Liver (tissue), 8 donors: ENCODE measurements at regions not wholly inside any gene's neighbourhood (a gene's known extent, or its start where the extent isn't known, plus 50 kb on each side); places are given as distances from the start of the nearest gene placed in this dataset.

Experiments
- DNase-seq: peaks from one replicate; pipeline ENCODE4 v3.0.0-alpha.2; 2017; ENCODE audit warnings: low spot score
- H3K27ac ChIP-seq, 2 donors: one replicate each; pipeline ENCODE4 v1.7.0; 2013; ENCODE audit warnings: inconsistent platforms in 2 of 2, low read length in 2 of 2, control low read depth in 1 of 2, low read depth in 1 of 2, mild to moderate bottlenecking in 1 of 2
- H3K27me3 ChIP-seq, 4 donors: one replicate each; pipeline versions ENCODE4 v1.6.1 to v1.7.0; 2013; ENCODE audit warnings: low read length in 3 of 4, inconsistent platforms in 1 of 4, mild to moderate bottlenecking in 1 of 4, moderate library complexity in 1 of 4; ENCODE audit not compliant: control insufficient read depth in 4 of 4, insufficient read depth in 4 of 4
- H3K36me3 ChIP-seq, 4 donors: one replicate each; pipeline versions ENCODE4 v1.6.1 to v1.7.0; 2013; ENCODE audit warnings: low read length in 3 of 4, mild to moderate bottlenecking in 3 of 4, low read depth in 1 of 4, moderate library complexity in 1 of 4; ENCODE audit not compliant: control insufficient read depth in 4 of 4, insufficient read depth in 3 of 4
- H3K4me1 ChIP-seq, 4 donors: one replicate each; pipeline versions ENCODE4 v1.6.1 to v1.7.0; 2013; ENCODE audit warnings: low read length in 3 of 4, mild to moderate bottlenecking in 3 of 4, moderate library complexity in 1 of 4; ENCODE audit not compliant: control insufficient read depth in 4 of 4, insufficient read depth in 4 of 4
- H3K4me3 ChIP-seq, 3 donors: one replicate each; pipeline versions ENCODE4 v1.6.1 to v1.7.0; 2013; ENCODE audit warnings: low read length in 3 of 3, control low read depth in 1 of 3, low read depth in 1 of 3, mild to moderate bottlenecking in 1 of 3
- H3K9ac ChIP-seq, 2 donors: one replicate each; pipeline ENCODE4 v1.7.0; 2013; ENCODE audit warnings: low read length in 2 of 2, mild to moderate bottlenecking in 2 of 2, moderate library complexity in 2 of 2, control low read depth in 1 of 2, low read depth in 1 of 2
- H3K9me3 ChIP-seq, 4 donors: one replicate each; pipeline versions ENCODE4 v1.6.1 to v1.7.0; 2013; ENCODE audit warnings: low read length in 3 of 4; ENCODE audit not compliant: control insufficient read depth in 4 of 4
- ATF3 ChIP-seq: IDR thresholded peaks from 2 replicates; pipeline ENCODE4 v1.6.1; 2016; ENCODE audit warnings: antibody characterized with exemption
- CTCF ChIP-seq: fragments of 150-350 bp; IDR thresholded peaks from 2 replicates; pipeline ENCODE4 v1.5.1; 2017; ENCODE audit warnings: improper control_type of control experiment, low read depth, low read length; ENCODE audit not compliant: missing input control
- EGR1 ChIP-seq, 2 donors: IDR thresholded peaks; 2 replicates each; pipeline ENCODE4 v1.6.1; 2016 to 2018; ENCODE audit warnings: antibody characterized with exemption in 2 of 2, low read depth in 2 of 2
- FOXA1 ChIP-seq: IDR thresholded peaks from 2 replicates; pipeline ENCODE4 v1.6.1; 2016; ENCODE audit warnings: antibody characterized with exemption
- FOXA2 ChIP-seq: IDR thresholded peaks from 2 replicates; pipeline ENCODE4 v1.6.1; 2016; ENCODE audit warnings: antibody characterized with exemption
- GABPA ChIP-seq, 2 donors: IDR thresholded peaks in 1 of 2; conservative IDR thresholded peaks in 1 of 2; 2 replicates each; pipeline ENCODE4 v1.6.1; 2016; ENCODE audit warnings: antibody characterized with exemption in 2 of 2, mild to moderate bottlenecking in 1 of 2, moderate library complexity in 1 of 2
- HNF4A ChIP-seq, 2 donors: conservative IDR thresholded peaks; 2 replicates each; pipeline ENCODE4 v1.6.1; 2016; ENCODE audit warnings: antibody characterized with exemption in 2 of 2, mild to moderate bottlenecking in 2 of 2
- JUND ChIP-seq, 2 donors: IDR thresholded peaks; 2 replicates each; pipeline ENCODE4 v1.6.1; 2016; ENCODE audit warnings: antibody characterized with exemption in 2 of 2
- MAX ChIP-seq: IDR thresholded peaks from 2 replicates; pipeline ENCODE4 v1.6.1; 2016; ENCODE audit warnings: antibody characterized with exemption
- NR2F2 ChIP-seq: IDR thresholded peaks from 2 replicates; pipeline ENCODE4 v1.6.1; 2016; ENCODE audit warnings: antibody characterized with exemption
- RAD21 ChIP-seq, 2 donors: IDR thresholded peaks; 2 replicates each; pipeline ENCODE4 v1.6.1; 2016; ENCODE audit warnings: antibody characterized with exemption in 2 of 2, mild to moderate bottlenecking in 2 of 2
- REST ChIP-seq: IDR thresholded peaks from 2 replicates; pipeline ENCODE4 v1.6.1; 2016; ENCODE audit warnings: antibody characterized with exemption, mild to moderate bottlenecking
- RXRA ChIP-seq, 2 donors: IDR thresholded peaks; 2 replicates each; pipeline ENCODE4 v1.6.1; 2017 to 2018; ENCODE audit warnings: antibody characterized with exemption in 2 of 2, mild to moderate bottlenecking in 1 of 2
- SP1 ChIP-seq: IDR thresholded peaks from 2 replicates; pipeline ENCODE4 v1.6.1; 2018; ENCODE audit warnings: antibody characterized with exemption, mild to moderate bottlenecking
- TAF1 ChIP-seq: conservative IDR thresholded peaks from 2 replicates; pipeline ENCODE4 v1.6.1; 2016; ENCODE audit warnings: antibody characterized with exemption, mild to moderate bottlenecking
- YY1 ChIP-seq: IDR thresholded peaks from 2 replicates; pipeline ENCODE4 v1.6.1; 2016; ENCODE audit warnings: antibody characterized with exemption, mild to moderate bottlenecking
- ZBTB33 ChIP-seq: IDR thresholded peaks from 2 replicates; pipeline ENCODE4 v1.6.1; 2016; ENCODE audit warnings: antibody characterized with exemption
- WGBS: extraction: QIAGEN DNeasy Blood & Tissue Kit; methylation state at CpG from one replicate; pipeline ENCODE4 v1.1.7; 2013; 5-methylcytosine and 5-hydroxymethylcytosine counted together
- donor health status: healthy.
- donor health status: healthy.
- donor health status: healthy.
- donor health status: healthy.
- donor health status: healthy.

GRCh38 chr10:52855546-52856325 lies 83.2 kb upstream of the MBL2 start:
- WGBS: 75% methylated on average over 1 of the region's 1 CpG
- Histone ChIP-seq H3K36me3 (no peaks in the 10 kb centered on the region), H3K27ac (no peak overlapping the region), H3K9ac (no peak overlapping the region), H3K4me1 (no peaks in the 10 kb centered on the region), H3K27me3 (no peaks in the 10 kb centered on the region), H3K4me3 (no peak overlapping the region), H3K9me3 (no peaks in the 10 kb centered on the region)
- no peak for DNase-seq
- TF ChIP-seq CTCF (no peak), ATF3 (no peak), NR2F2 (no peak), RAD21 (IDR thresholded peaks at IDR 0.05) (no peak), MAX (no peak), HNF4A (conservative IDR thresholded peaks at IDR 0.05) (no peak), FOXA1 (no peak), GABPA (IDR thresholded peaks at IDR 0.05 in 1 of 2, conservative IDR thresholded peaks at IDR 0.05 in 1 of 2) (no peak), RXRA (IDR thresholded peaks at IDR 0.05) (no peak), REST (no peak)

- DNase-seq: no peak
- no peak for TF ChIP-seq JUND (IDR thresholded peaks at IDR 0.05)
- TF ChIP-seq ATF3: no peak
- no peak for TF ChIP-seq GABPA (IDR thresholded peaks at IDR 0.05 in 1 of 2, conservative IDR thresholded peaks at IDR 0.05 in 1 of 2)
- no peak for TF ChIP-seq TAF1
- TF ChIP-seq RAD21 (IDR thresholded peaks at IDR 0.05): no peak
- no peak for TF ChIP-seq RXRA (IDR thresholded peaks at IDR 0.05)
- TF ChIP-seq ZBTB33: no peak
- TF ChIP-seq SP1: no peak
- TF ChIP-seq NR2F2: no peak
- TF ChIP-seq FOXA2: no peak
- no peak for TF ChIP-seq REST
- no peak for TF ChIP-seq EGR1 (IDR thresholded peaks at IDR 0.05; ENCODE audit: low read depth in 2 of 2)
- TF ChIP-seq YY1: no peak
- no peaks in the 10 kb centered on the region for H3K9me3 ChIP-seq
- H3K9ac ChIP-seq: no peak overlapping the region
- H3K27me3 ChIP-seq: no peaks in the 10 kb centered on the region
- no peaks in the 10 kb centered on the region for H3K36me3 ChIP-seq
- H3K27ac ChIP-seq: no peak overlapping the region
- WGBS: 82% methylated on average over 4 of the region's 4 CpGs
- H3K4me1 ChIP-seq: no peaks in the 10 kb centered on the region
- H3K4me3 ChIP-seq: no peak overlapping the region
Measured at GRCh38 chr10:52853704-52854103, 81.1 kb upstream of the MBL2 start.
